Panc1 (cell line): ENCODE measurements at regions not wholly inside any gene's neighbourhood (a gene's known extent, or its start where the extent isn't known, plus 50 kb on each side); places are given as distances from the start of the nearest gene placed in this dataset.

Source experiments
- CTCF ChIP-seq: fragments of 450-650 bp; IDR thresholded peaks from 2 replicates; pipeline ENCODE4 v1.5.1; 2017; ENCODE audit warnings: mild to moderate bottlenecking
- POLR2AphosphoS5 ChIP-seq: IDR thresholded peaks from 2 replicates; pipeline ENCODE4 v1.6.1; 2012; ENCODE audit warnings: mild to moderate bottlenecking, low read depth, low read length, moderate library complexity
- REST ChIP-seq, 2 experiments: IDR thresholded peaks; 2 replicates each; pipeline ENCODE4 v1.6.1; 2011 to 2012; ENCODE audit warnings: low read depth in 2 of 2, control low read depth in 1 of 2, low read length in 1 of 2, mild to moderate bottlenecking in 1 of 2, moderate library complexity in 1 of 2; ENCODE audit not compliant: insufficient read depth in 1 of 2
- SIN3A ChIP-seq: IDR thresholded peaks from 2 replicates; pipeline ENCODE4 v1.6.1; 2012; ENCODE audit warnings: low read depth, mild to moderate bottlenecking, low read length, moderate library complexity, borderline replicate concordance; ENCODE audit not compliant: insufficient read depth
- TCF7L2 ChIP-seq: IDR thresholded peaks from 2 replicates; pipeline ENCODE4 v1.6.1; 2011; ENCODE audit warnings: mild to moderate bottlenecking, low read depth, low read length, inconsistent platforms

- TF ChIP-seq REST (IDR thresholded peaks at IDR 0.05; ENCODE audit: insufficient read depth in 1 of 2, low read depth in 2 of 2, low read length in 1 of 2) (no peak), CTCF (no peak), POLR2AphosphoS5 (no peak), SIN3A (no peak), TCF7L2 (no peak)
Observed at GRCh38 chr4:15150631-15151030, 148.3 kb downstream of the CPEB2 start.
